K562 (cell line): ENCODE measurements at regions not wholly inside any gene's neighbourhood (a gene's known extent, or its start where the extent isn't known, plus 50 kb on each side); places are given as distances from the start of the nearest gene placed in this dataset.

Experiments
- ARHGAP35 ChIP-seq: fragments of 450-650 bp; IDR thresholded peaks from 2 replicates; pipeline ENCODE4 v1.6.1; 2018; ENCODE audit not compliant: partially characterized antibody
- ATF2 ChIP-seq: sonication (generic); formaldehyde crosslinking; IDR thresholded peaks from 2 replicates; pipeline ENCODE4 v1.8.1; 2022; ENCODE audit warnings: missing genetic modification reagents
- CEBPZ ChIP-seq: fragments of 150-350 bp; IDR thresholded peaks from 2 replicates; pipeline ENCODE4 v1.6.1; 2014; ENCODE audit warnings: low read depth, mild to moderate bottlenecking, low read length, borderline replicate concordance
- CREB3 ChIP-seq: fragments of 450-650 bp; conservative IDR thresholded peaks from 2 replicates; pipeline ENCODE4 v1.6.1; 2016; ENCODE audit warnings: missing genetic modification characterization, low read depth, mild to moderate bottlenecking, missing compliant biosample characterization, moderate library complexity
- CTCF ChIP-seq, 3 experiments: IDR thresholded peaks in 2 of 3; conservative IDR thresholded peaks in 1 of 3; 2 replicates each; pipeline ENCODE4 v1.5.1; 2011 to 2012; ENCODE audit warnings: low read length in 3 of 3, mild to moderate bottlenecking in 3 of 3, control low read depth in 2 of 3, improper control_type of control experiment in 1 of 3, inconsistent platforms in 1 of 3, low read depth in 1 of 3, mixed read lengths in 1 of 3, moderate library complexity in 1 of 3; ENCODE audit not compliant: insufficient read depth in 2 of 3
- DMBX1 ChIP-seq: fragments of 250-450 bp; sonication (Bioruptor Pico); IDR thresholded peaks from 2 replicates; pipeline ENCODE4 v1.8.0; 2022; ENCODE audit warnings: inconsistent platforms, mild to moderate bottlenecking, moderate library complexity, borderline replicate concordance
- GATA2 ChIP-seq: sonication (generic); formaldehyde crosslinking; IDR thresholded peaks from 2 replicates; pipeline ENCODE4 v1.4.0; 2020; ENCODE audit warnings: mild to moderate bottlenecking, missing genetic modification reagents
- JUNB ChIP-seq: fragments of 450-650 bp; formaldehyde crosslinking; conservative IDR thresholded peaks from 2 replicates; pipeline ENCODE4 v1.4.0; 2020; ENCODE audit warnings: mild to moderate bottlenecking
- NFIX ChIP-seq: fragments of 250-450 bp; sonication (Bioruptor Pico); IDR thresholded peaks from 2 replicates; pipeline ENCODE4 v1.4.0; 2020; ENCODE audit warnings: low read depth, mild to moderate bottlenecking, moderate library complexity
- NFYB ChIP-seq: IDR thresholded peaks from 2 replicates; pipeline ENCODE4 v1.6.1; 2011; ENCODE audit warnings: mild to moderate bottlenecking, moderate library complexity; ENCODE audit not compliant: insufficient read length; ENCODE audit errors: extremely low read depth
- POLR2AphosphoS5 ChIP-seq: IDR thresholded peaks from 2 replicates; pipeline ENCODE4 v1.6.1; 2011; ENCODE audit warnings: mild to moderate bottlenecking, low read depth, low read length, moderate library complexity; ENCODE audit not compliant: control insufficient read depth, insufficient read depth
- PRDM10 ChIP-seq: fragments of 450-650 bp; IDR thresholded peaks from 2 replicates; pipeline ENCODE4 v1.6.1; 2018; ENCODE audit not compliant: partially characterized antibody
- REST ChIP-seq, 2 experiments: fragments of 450-650 bp; formaldehyde crosslinking in 1 of 2; IDR thresholded peaks; 2 replicates each; pipeline versions ENCODE4 v1.4.0 to v1.6.1; 2014 to 2020; ENCODE audit warnings: mild to moderate bottlenecking in 2 of 2, borderline replicate concordance in 1 of 2, low read depth in 1 of 2
- ZNF282 ChIP-seq: sonication (generic); formaldehyde crosslinking; IDR thresholded peaks from 2 replicates; pipeline ENCODE4 v1.8.1; 2023; ENCODE audit warnings: missing genetic modification reagents

- TF ChIP-seq CTCF (IDR thresholded peaks at IDR 0.05 in 2 of 3, conservative IDR thresholded peaks at IDR 0.05 in 1 of 3; ENCODE audit: insufficient read depth in 2 of 3, low read depth in 1 of 3, low read length in 3 of 3) (no peak), PRDM10 (no peak), REST (IDR thresholded peaks at IDR 0.05; ENCODE audit: borderline replicate concordance) (no peak), REST (CRISPR knock-in tag; IDR thresholded peaks at IDR 0.05; ENCODE audit: low read depth) (no peak), NFIX (no peak), ATF2 (no peak), POLR2AphosphoS5 (no peak), NFYB (no peak), ARHGAP35 (no peak), ZNF282 (CRISPR knock-in tag) (no peak), CREB3 (tag) (no peak), CEBPZ (no peak), GATA2 (CRISPR knock-in tag) (no peak), JUNB (CRISPR knock-in tag) (no peak), DMBX1 (CRISPR knock-in tag) (no peak)
Observed at GRCh38 chr3:28768439-28768838, 419.8 kb upstream of the AZI2 start.
